HL-60 (cell line): ENCODE measurements at regions not wholly inside any gene's neighbourhood (a gene's known extent, or its start where the extent isn't known, plus 50 kb on each side); places are given as distances from the start of the nearest gene placed in this dataset.
"Not testable (repeated sequence)": the region's sequence is repeated elsewhere in the genome, so short reads cannot be mapped to it uniquely, and the experiment has no call there.

Source experiments
- CTCF ChIP-seq: IDR thresholded peaks from one replicate; pipeline ENCODE4 v1.5.1; 2011; ENCODE audit warnings: low read length, control low read depth, inconsistent platforms; ENCODE audit not compliant: insufficient read depth
- GABPA ChIP-seq: IDR thresholded peaks from 2 replicates; pipeline ENCODE4 v1.6.1; 2012; ENCODE audit warnings: low read depth
- POLR2AphosphoS5 ChIP-seq: IDR thresholded peaks from 2 replicates; pipeline ENCODE4 v1.6.1; 2012; ENCODE audit warnings: low read depth
- REST ChIP-seq: IDR thresholded peaks from 2 replicates; pipeline ENCODE4 v1.6.1; 2012; ENCODE audit warnings: low read depth; ENCODE audit not compliant: insufficient replicate concordance
- SPI1 ChIP-seq: IDR thresholded peaks from 2 replicates; pipeline ENCODE4 v1.6.1; 2012; ENCODE audit warnings: low read depth, mild to moderate bottlenecking, borderline replicate concordance

GRCh38 chr7:138252666-138253065 is 176.4 kb downstream of the AKR1D1 start:
- TF ChIP-seq POLR2AphosphoS5, CTCF, REST, SPI1, GABPA: not testable (repeated sequence)
